ENCODE measurements at regions not wholly inside any gene's neighbourhood (a gene's known extent, or its start where the extent isn't known, plus 50 kb on each side); places are given as distances from the start of the nearest gene placed in this dataset.
"Not testable (repeated sequence)": the region's sequence is repeated elsewhere in the genome, so short reads cannot be mapped to it uniquely, and the experiment has no call there.

DNA sequence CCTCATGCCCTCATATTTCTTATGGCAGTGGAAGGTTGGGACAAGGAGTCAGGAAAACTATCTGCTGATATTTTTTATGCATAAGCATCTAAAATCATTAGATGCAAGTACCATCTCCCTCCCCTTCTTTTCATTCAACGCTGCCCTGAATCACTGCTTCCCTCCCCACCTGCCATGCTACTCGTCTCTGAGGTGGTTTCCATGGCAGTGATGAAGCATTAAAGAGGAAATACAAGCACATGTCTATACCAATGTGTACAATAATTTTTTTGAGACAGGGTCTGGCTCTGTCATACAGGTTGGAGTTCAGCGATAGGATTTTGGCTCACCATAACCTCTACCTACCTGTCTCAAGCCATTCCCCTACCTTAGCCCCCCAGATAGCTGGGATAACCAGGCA, 67.5 kb upstream of the SETMAR start:
- in situ Hi-C loops (cut with MboI; ENCODE audit: low sequenced_read_pairs) = no loop called here
- H3K27me3 ChIP-seq (ENCODE audit: low read depth) = no peaks in the 10 kb centered on the region

GRCh38 chr3:4241595-4242170, 61.5 kb upstream of the SETMAR start:
- Histone ChIP-seq H3K36me3 (replicated peaks) (no peaks in the 10 kb centered on the region), H3K27me3 (ENCODE audit: low read depth) (no peaks in the 10 kb centered on the region), H3K9me3 (no peaks in the 10 kb centered on the region), H3K4me1 (no peaks in the 10 kb centered on the region), H3K4me3 (no peak overlapping the region)
- in situ Hi-C loops (cut with MboI; ENCODE audit: low sequenced_read_pairs) = no loop called here
- DNase-seq (ENCODE audit: low spot score in 2 of 2) = no peak

More for the DNA sequence above, 67.5 kb upstream of the SETMAR start:
- no peaks in the 10 kb centered on the region for H3K4me1 ChIP-seq
- DNase-seq (ENCODE audit: low spot score in 2 of 2) = no peak
- H3K4me3 ChIP-seq = no peak overlapping the region
- no peaks in the 10 kb centered on the region for H3K36me3 ChIP-seq (replicated peaks)
- H3K9me3 ChIP-seq = no peaks in the 10 kb centered on the region

DNA sequence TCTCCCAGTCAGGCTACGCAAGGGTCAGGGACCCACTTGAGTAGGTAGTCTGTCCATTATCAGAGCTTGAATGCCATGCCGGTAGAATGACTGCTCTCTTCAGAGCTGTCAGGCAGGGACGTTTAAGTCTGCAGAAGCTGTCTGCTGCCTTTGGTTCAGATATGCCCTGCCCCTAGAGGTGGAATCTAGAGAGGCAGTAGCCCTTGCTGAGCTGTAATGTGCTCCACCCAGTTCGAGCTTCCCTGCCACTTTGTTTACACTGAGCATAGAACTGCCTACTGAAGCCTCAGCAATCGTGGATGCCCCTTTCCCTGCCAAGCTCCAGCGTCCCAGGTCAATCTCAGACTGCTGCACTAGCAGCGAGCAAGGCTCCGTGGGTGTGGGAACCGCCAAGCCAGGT, 57.5 kb upstream of the SETMAR start:
- in situ Hi-C loops (cut with MboI; ENCODE audit: low sequenced_read_pairs) = no loop called here
- H3K4me3 ChIP-seq = no peak overlapping the region
- no peaks in the 10 kb centered on the region for H3K4me1 ChIP-seq
- H3K36me3 ChIP-seq (replicated peaks) = no peaks in the 10 kb centered on the region
- H3K9me3 ChIP-seq = no peaks in the 10 kb centered on the region
- no peak for DNase-seq (ENCODE audit: low spot score in 2 of 2)
- no peaks in the 10 kb centered on the region for H3K27me3 ChIP-seq (ENCODE audit: low read depth)

DNA sequence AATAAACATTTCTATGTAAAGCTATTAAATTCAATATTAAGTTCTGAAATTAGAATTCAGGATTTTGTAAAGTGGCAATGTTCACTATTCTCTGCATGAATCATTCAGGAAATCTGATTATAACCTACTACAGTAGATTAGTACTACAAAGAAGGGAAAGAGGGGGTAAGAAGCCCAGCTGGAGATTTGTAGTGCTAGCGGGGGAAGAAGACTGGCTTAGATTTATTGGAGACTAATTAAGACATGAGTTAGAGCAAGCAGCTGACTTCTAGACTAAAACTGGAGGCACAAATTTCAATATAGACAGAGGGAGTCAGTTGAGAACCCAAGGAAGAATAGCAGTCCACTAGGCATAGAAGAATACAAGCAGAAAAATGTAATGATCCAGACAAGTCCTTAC, 55.8 kb upstream of the SETMAR start:
- H3K4me1 ChIP-seq = no peaks in the 10 kb centered on the region
- H3K27me3 ChIP-seq (ENCODE audit: low read depth) = no peaks in the 10 kb centered on the region
- no peaks in the 10 kb centered on the region for H3K9me3 ChIP-seq
- no peak overlapping the region for H3K4me3 ChIP-seq
- in situ Hi-C loops (cut with MboI; ENCODE audit: low sequenced_read_pairs) = no loop called here
- H3K36me3 ChIP-seq (replicated peaks) = no peaks in the 10 kb centered on the region
- DNase-seq (ENCODE audit: low spot score in 2 of 2) = no peak

- Histone ChIP-seq H3K9me3 (no peaks in the 10 kb centered on the region), H3K4me3 (no peak overlapping the region), H3K27me3 (ENCODE audit: low read depth) (no peaks in the 10 kb centered on the region), H3K4me1 (no peaks in the 10 kb centered on the region), H3K36me3 (replicated peaks) (no peaks in the 10 kb centered on the region)
- no peak for DNase-seq (ENCODE audit: low spot score in 2 of 2)
- in situ Hi-C loops (cut with MboI; ENCODE audit: low sequenced_read_pairs) = no loop called here
Measured at GRCh38 chr3:4250064-4250463, 53.1 kb upstream of the SETMAR start.

DNA sequence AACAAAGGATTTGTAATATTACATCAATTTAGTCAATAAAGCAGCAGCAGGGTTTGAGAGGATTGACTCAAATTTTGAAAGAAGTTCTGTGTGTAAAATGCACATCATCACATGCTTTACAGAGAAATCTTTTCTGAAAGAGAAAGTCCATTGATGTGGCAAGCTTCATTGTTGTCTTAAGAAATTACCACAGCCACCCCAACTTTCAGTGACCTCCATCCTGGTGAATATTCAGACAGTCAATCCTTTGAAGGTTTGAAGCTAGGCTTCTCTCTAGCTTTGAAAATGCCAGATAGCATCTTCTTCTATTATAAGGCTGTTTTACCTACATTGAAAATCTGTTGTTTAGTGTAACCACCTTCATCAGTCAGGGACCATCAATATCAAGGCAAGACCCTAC, 51.8 kb upstream of the SETMAR start:
- in situ Hi-C loops (cut with MboI; ENCODE audit: low sequenced_read_pairs) = no loop called here
- Histone ChIP-seq H3K36me3 (replicated peaks) (no peaks in the 10 kb centered on the region), H3K4me3 (no peak overlapping the region), H3K4me1 (no peaks in the 10 kb centered on the region), H3K9me3 (no peaks in the 10 kb centered on the region), H3K27me3 (ENCODE audit: low read depth) (no peaks in the 10 kb centered on the region)
- DNase-seq (ENCODE audit: low spot score in 2 of 2) = no peak

DNA sequence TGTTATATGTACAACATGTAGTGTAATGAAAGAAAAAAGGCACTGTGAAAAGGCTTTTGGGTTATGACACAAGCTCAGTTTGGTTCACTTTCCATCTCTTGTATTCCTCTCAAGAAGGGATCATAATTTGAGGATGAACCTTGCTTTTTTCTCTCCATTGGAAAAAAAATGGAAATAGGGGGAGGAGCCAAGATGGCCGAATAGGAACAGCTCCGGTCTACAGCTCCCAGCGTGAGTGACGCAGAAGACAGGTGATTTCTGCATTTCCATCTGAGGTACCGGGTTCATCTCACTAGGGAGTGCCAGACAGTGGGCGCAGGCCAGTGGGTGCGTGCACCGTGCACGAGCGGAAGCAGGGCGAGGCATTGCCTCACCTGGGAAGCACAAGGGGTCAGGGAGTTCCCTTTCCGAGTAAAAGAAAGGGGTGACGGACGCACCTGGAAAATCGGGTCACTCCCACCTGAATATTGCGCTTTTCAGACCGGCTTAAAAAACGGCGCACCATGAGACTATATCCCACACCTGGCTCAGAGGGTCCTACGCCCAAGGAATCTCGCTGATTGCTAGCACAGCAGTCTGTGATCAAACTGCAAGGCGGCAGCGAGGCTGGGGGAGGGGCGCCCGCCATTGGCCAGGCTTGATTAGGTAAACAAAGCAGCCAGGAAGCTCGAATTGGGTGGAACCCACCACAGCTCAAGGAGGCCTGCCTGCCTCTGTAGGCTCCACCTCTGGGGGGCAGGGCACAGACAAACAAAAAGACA, 49.9 kb upstream of the SETMAR start:
- in situ Hi-C loops (cut with MboI; ENCODE audit: low sequenced_read_pairs) = not testable (repeated sequence)

More for the DNA sequence above, 49.9 kb upstream of the SETMAR start:
- not testable (repeated sequence) for H3K4me1 ChIP-seq; DNase-seq (ENCODE audit: low spot score in 2 of 2); H3K9me3 ChIP-seq; H3K27me3 ChIP-seq (ENCODE audit: low read depth); H3K36me3 ChIP-seq (replicated peaks); H3K4me3 ChIP-seq

Measured in HAP-1 (cell line).